HepG2 (cell line): ENCODE measurements at regions not wholly inside any gene's neighbourhood (a gene's known extent, or its start where the extent isn't known, plus 50 kb on each side); places are given as distances from the start of the nearest gene placed in this dataset.

Source experiments
- ATAC-seq: fragments of 200-7000 bp; cut with Tn5 transposase; 3 replicates; pipeline ENCODE4 v1.9.1; 2020; ENCODE audit warnings: mild to moderate bottlenecking, moderate library complexity
- BruUV-seq: library from RNA; stranded (reverse); fragments of 400-500 nt; replicated peaks from 2 replicates; lab custom pipeline; 2021; lab: Mats Ljungman, UMichigan
- CTCF ChIA-PET: fragments of 300-600 bp; formaldehyde crosslinking; extraction: SDS; loops from one replicate; lab custom pipeline; 2021; ENCODE audit warnings: low total read pairs, inconsistent platforms, low intra/inter-chr PET ratio; lab: Yijun Ruan, JAX
- POLR2A ChIA-PET: fragments of 350-600 bp; sonication (Branson Sonifier 250); formaldehyde crosslinking; loops from one replicate; lab custom pipeline; 2020; ENCODE audit warnings: antibody characterized with exemption, inconsistent platforms; lab: Yijun Ruan, JAX
- DNase-seq: peaks from one replicate; pipeline ENCODE4 v3.0.0-alpha.2; 2015; ENCODE audit warnings: low spot score
- FAIRE-seq: peaks from 3 replicates; lab custom pipeline; 2011; peaks lifted over from hg19 to GRCh38; lab: Jason Lieb, UNC
- H2AFZ ChIP-seq: one replicate; pipeline ENCODE4 v1.6.1; 2011; ENCODE audit warnings: low read length, inconsistent platforms
- H3K27ac ChIP-seq: fragments of 300-600 bp; 3 replicates; pipeline ENCODE4 v1.8.0; 2011; ENCODE audit warnings: mixed run types, mild to moderate bottlenecking, mixed read lengths, low read length, inconsistent platforms; ENCODE audit not compliant: insufficient read depth; ENCODE audit errors: extremely low read length
- H3K27me3 ChIP-seq, 2 experiments: fragments of 200-600 bp in 1 of 2; 2 replicates in 1 of 2; 3 replicates in 1 of 2; pipeline versions ENCODE4 v1.6.0 to v1.8.0; 2011; ENCODE audit warnings: low read length in 2 of 2, mild to moderate bottlenecking in 2 of 2, moderate library complexity in 2 of 2, inconsistent platforms in 1 of 2; ENCODE audit not compliant: insufficient read depth in 2 of 2, control insufficient read depth in 1 of 2
- H3K36me3 ChIP-seq, 2 experiments: fragments of 200-600 bp in 1 of 2; replicated peaks in 1 of 2; 2 replicates in 1 of 2; 3 replicates in 1 of 2; pipeline versions ENCODE4 v1.5.1 to v1.8.0; 2011; ENCODE audit warnings: low read length in 2 of 2, inconsistent platforms in 1 of 2; ENCODE audit not compliant: insufficient read depth in 2 of 2, control insufficient read depth in 1 of 2
- H3K4me1 ChIP-seq: 2 replicates; pipeline ENCODE4 v1.5.1; 2012; ENCODE audit warnings: low read length, inconsistent platforms; ENCODE audit not compliant: insufficient read depth
- H3K4me2 ChIP-seq: 2 replicates; pipeline ENCODE4 v1.6.0; 2011; ENCODE audit warnings: low read depth, low read length, inconsistent platforms
- H3K4me3 ChIP-seq, 3 experiments: fragments of 200-600 bp in 1 of 3; sonication (generic), shearing (Covaris generic) in 1 of 3; replicated peaks in 1 of 3; 2 replicates each; pipeline ENCODE4 v1.5.1; 2011 to 2016; ENCODE audit warnings: low read length in 3 of 3, inconsistent platforms in 2 of 3, low read depth in 2 of 3, mild to moderate bottlenecking in 2 of 3, control low read depth in 1 of 3, mixed read lengths in 1 of 3; ENCODE audit not compliant: insufficient read depth in 1 of 3
- H3K79me2 ChIP-seq: one replicate; pipeline ENCODE4 v1.6.1; 2011; ENCODE audit warnings: low read length, inconsistent platforms; ENCODE audit not compliant: insufficient read depth
- H3K9ac ChIP-seq: 2 replicates; pipeline ENCODE4 v1.6.0; 2011; ENCODE audit warnings: mild to moderate bottlenecking, low read depth, low read length, inconsistent platforms; ENCODE audit not compliant: insufficient read depth
- H3K9me3 ChIP-seq: 2 replicates; pipeline ENCODE4 v1.5.1; 2012; ENCODE audit warnings: mild to moderate bottlenecking, low read length
- H4K20me1 ChIP-seq: 2 replicates; pipeline ENCODE4 v1.6.0; 2011; ENCODE audit warnings: inconsistent platforms, mild to moderate bottlenecking, low read length, moderate library complexity; ENCODE audit not compliant: insufficient read depth
- ARID2 ChIP-seq: sonication (generic); formaldehyde crosslinking; IDR thresholded peaks from 2 replicates; pipeline ENCODE4 v1.8.1; 2022; ENCODE audit warnings: mild to moderate bottlenecking, missing genetic modification reagents, borderline replicate concordance
- ARID3A ChIP-seq: IDR thresholded peaks from 2 replicates; pipeline ENCODE4 v1.6.1; 2012; ENCODE audit warnings: low read depth, low read length, improper control_type of control experiment
- FOXK1 ChIP-seq: sonication (generic); formaldehyde crosslinking; IDR thresholded peaks from 2 replicates; pipeline ENCODE4 v1.4.0; 2020; ENCODE audit warnings: low read depth, missing genetic modification reagents, borderline replicate concordance
- HNF1B ChIP-seq: sonication (generic); formaldehyde crosslinking; IDR thresholded peaks from 2 replicates; pipeline ENCODE4 v1.5.1; 2020; ENCODE audit warnings: mild to moderate bottlenecking, moderate library complexity, missing genetic modification reagents
- NFRKB ChIP-seq: fragments of 450-650 bp; IDR thresholded peaks from 2 replicates; pipeline ENCODE4 v1.6.1; 2017
- NKX3-1 ChIP-seq: sonication (generic); formaldehyde crosslinking; IDR thresholded peaks from 2 replicates; pipeline ENCODE4 v1.5.0; 2020; ENCODE audit warnings: missing genetic modification reagents
- USF2 ChIP-seq, 2 experiments: sonication (generic) in 1 of 2; formaldehyde crosslinking in 1 of 2; IDR thresholded peaks; 2 replicates each; pipeline versions ENCODE4 v1.5.1 to v1.6.1; 2011 to 2020; ENCODE audit warnings: borderline replicate concordance in 1 of 2, low read depth in 1 of 2, low read length in 1 of 2, mild to moderate bottlenecking in 1 of 2, missing genetic modification reagents in 1 of 2, moderate library complexity in 1 of 2
- ZNF124 ChIP-seq: sonication (generic); formaldehyde crosslinking; IDR thresholded peaks from 2 replicates; pipeline ENCODE4 v1.4.0; 2020; ENCODE audit warnings: missing genetic modification reagents
- ZNF746 ChIP-seq: sonication (generic); formaldehyde crosslinking; IDR thresholded peaks from 2 replicates; pipeline ENCODE4 v1.8.0; 2022; ENCODE audit warnings: mild to moderate bottlenecking, missing genetic modification reagents
- WGBS: methylation state at CpG from one replicate; pipeline ENCODE4 v1.1.6; 2017; ENCODE audit warnings: low lambda C conversion rate; 5-methylcytosine and 5-hydroxymethylcytosine counted together
- in situ Hi-C: cut with HindIII; loops from 2 replicates; pipeline ENCODE4 v1.10.0; 2017; ENCODE audit warnings: low pct_unique_long_range_greater_than_20kb; ENCODE audit not compliant: extremely low pct_ligation_motif_present
- intact Hi-C: fragments of 100-400 bp; cut with micrococcal nuclease; formaldehyde crosslinking; loops from one replicate; pipeline ENCODE4 v1.10.0; 2022; ENCODE audit not compliant: unreplicated experiment
- TF ChIP-seq, protein P1 (sequence below): sonication (generic); formaldehyde crosslinking; IDR thresholded peaks from 2 replicates; pipeline ENCODE4 v1.4.0; 2020; ENCODE audit warnings: missing genetic modification reagents
- TF ChIP-seq, protein P2 (sequence below), 2 experiments: sonication (generic) in 1 of 2; formaldehyde crosslinking in 1 of 2; IDR thresholded peaks; 2 replicates each; pipeline versions ENCODE4 v1.4.0 to v1.6.1; 2018 to 2020; ENCODE audit warnings: missing genetic modification reagents in 2 of 2, borderline replicate concordance in 1 of 2, low read depth in 1 of 2, mild to moderate bottlenecking in 1 of 2, missing biosample characterization in 1 of 2

GRCh38 chr4:185863946-185864345 lies 52.0 kb upstream of the SORBS2 start (continued):
- TF ChIP-seq USF2 (IDR thresholded peaks at IDR 0.05; ENCODE audit: low read depth, low read length) (no peak), USF2 (CRISPR knock-in tag; IDR thresholded peaks at IDR 0.05; ENCODE audit: borderline replicate concordance) (no peak), ARID2 (CRISPR knock-in tag) (no peak), ARID3A (no peak)
- TF ChIP-seq, protein P1, sequence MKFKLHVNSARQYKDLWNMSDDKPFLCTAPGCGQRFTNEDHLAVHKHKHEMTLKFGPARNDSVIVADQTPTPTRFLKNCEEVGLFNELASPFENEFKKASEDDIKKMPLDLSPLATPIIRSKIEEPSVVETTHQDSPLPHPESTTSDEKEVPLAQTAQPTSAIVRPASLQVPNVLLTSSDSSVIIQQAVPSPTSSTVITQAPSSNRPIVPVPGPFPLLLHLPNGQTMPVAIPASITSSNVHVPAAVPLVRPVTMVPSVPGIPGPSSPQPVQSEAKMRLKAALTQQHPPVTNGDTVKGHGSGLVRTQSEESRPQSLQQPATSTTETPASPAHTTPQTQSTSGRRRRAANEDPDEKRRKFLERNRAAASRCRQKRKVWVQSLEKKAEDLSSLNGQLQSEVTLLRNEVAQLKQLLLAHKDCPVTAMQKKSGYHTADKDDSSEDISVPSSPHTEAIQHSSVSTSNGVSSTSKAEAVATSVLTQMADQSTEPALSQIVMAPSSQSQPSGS = no peak

- BruUV-seq = no TSS peak
- Histone ChIP-seq H3K4me2 (no peak overlapping the region), H3K4me3 (no peak overlapping the region), H3K36me3 (no peaks in the 10 kb centered on the region), H3K9me3 (no peaks in the 10 kb centered on the region), H3K79me2 (no peaks in the 10 kb centered on the region), H2AFZ (no peak overlapping the region), H3K9ac (no peak overlapping the region), H3K4me1 (peaks cover 5% of the 10 kb centered on the region; the same call in 1 of the 2 replicates), H3K27ac (no peak overlapping the region), H3K27me3 (peaks cover 0 to 11% of the 10 kb centered on the region in 2 experiments; a peak in 3 of 5 replicates), H4K20me1 (no peaks in the 10 kb centered on the region)
- in situ Hi-C loops (no loop called here), intact Hi-C loops (no loop called here)
- ATAC-seq (no peak), FAIRE-seq (no peak), DNase-seq (no peak)
- ChIA-PET CTCF (no interaction called here), POLR2A (no interaction called here)
- no peak for TF ChIP-seq ZNF124 (CRISPR knock-in tag)
- no peak for TF ChIP-seq NKX3-1 (CRISPR knock-in tag)
- no peak for TF ChIP-seq FOXK1 (CRISPR knock-in tag)
- TF ChIP-seq, protein P2, sequence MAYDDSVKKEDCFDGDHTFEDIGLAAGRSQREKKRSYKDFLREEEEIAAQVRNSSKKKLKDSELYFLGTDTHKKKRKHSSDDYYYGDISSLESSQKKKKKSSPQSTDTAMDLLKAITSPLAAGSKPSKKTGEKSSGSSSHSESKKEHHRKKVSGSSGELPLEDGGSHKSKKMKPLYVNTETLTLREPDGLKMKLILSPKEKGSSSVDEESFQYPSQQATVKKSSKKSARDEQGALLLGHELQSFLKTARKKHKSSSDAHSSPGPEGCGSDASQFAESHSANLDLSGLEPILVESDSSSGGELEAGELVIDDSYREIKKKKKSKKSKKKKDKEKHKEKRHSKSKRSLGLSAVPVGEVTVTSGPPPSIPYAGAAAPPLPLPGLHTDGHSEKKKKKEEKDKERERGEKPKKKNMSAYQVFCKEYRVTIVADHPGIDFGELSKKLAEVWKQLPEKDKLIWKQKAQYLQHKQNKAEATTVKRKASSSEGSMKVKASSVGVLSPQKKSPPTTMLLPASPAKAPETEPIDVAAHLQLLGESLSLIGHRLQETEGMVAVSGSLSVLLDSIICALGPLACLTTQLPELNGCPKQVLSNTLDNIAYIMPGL (CRISPR knock-in tag; IDR thresholded peaks at IDR 0.05; ENCODE audit: borderline replicate concordance in 1 of 2, low read depth in 1 of 2) = no peak
- no peak for TF ChIP-seq ZNF746 (CRISPR knock-in tag)
- TF ChIP-seq NFRKB = no peak
- TF ChIP-seq HNF1B (CRISPR knock-in tag) = no peak
- whole genome bisulfite sequencing = 42% methylated on average over 4 of the region's 4 CpGs
Measured at GRCh38 chr4:185865901-185866328, 53.9 kb upstream of the SORBS2 start.
